ENCODE measurements at regions not wholly inside any gene's neighbourhood (a gene's known extent, or its start where the extent isn't known, plus 50 kb on each side); places are given as distances from the start of the nearest gene placed in this dataset.

DNA sequence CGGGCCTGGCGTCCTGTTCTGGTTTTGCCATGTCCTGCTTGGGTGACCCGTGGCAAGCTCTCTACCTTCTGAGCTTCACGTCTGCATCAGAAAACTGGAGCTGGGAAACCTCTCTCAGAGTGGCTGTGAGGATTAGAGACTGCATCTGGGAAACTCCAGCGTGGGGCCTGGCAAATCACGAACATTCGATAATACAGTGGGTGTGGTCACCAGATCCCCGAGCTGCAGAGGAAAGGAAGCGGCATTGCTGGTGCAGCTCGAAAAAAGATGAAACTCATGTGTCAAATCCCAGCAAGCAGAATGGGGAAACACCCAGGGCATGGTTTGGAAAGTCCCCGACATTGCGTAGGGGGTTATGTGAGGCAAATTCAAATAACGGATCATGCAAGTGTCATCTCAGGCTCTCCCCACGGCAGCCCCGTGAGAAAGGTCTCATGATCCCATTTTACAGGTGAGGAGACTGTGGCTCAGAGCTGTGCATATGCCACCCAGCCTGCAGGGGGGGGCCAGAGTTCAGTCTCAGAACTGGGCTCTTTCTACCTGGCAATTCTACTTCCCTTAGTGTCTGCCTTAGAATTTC is 98.1 kb upstream of the VRK1 start (continued):
- TF ChIP-seq CTBP2 (IDR thresholded peaks at IDR 0.05; ENCODE audit: borderline replicate concordance, insufficient read depth, insufficient read length, low read length) (no peak), HDAC2 (IDR thresholded peaks at IDR 0.05; ENCODE audit: borderline replicate concordance in 1 of 2, low read depth in 2 of 2, low read length in 2 of 2) (peak in 1 of 2 experiments; percentile 45; a peak in 1 of 4 replicates), CEBPB (IDR thresholded peaks at IDR 0.05; ENCODE audit: low read depth, low read length) (no peak), KDM1A (IDR thresholded peaks at IDR 0.05; ENCODE audit: borderline replicate concordance, low read length) (peak; percentile 90), GTF2F1 (IDR thresholded peaks at IDR 0.05; ENCODE audit: borderline replicate concordance, low read depth, low read length) (no peak), FOSL1 (IDR thresholded peaks at IDR 0.05; ENCODE audit: insufficient read depth, low read depth, low read length) (no peak), RBBP5 (IDR thresholded peaks at IDR 0.05; ENCODE audit: borderline replicate concordance, low read depth, low read length) (no peak), SIRT6 (IDR thresholded peaks at IDR 0.05; ENCODE audit: low read length) (no peak), POLR2A (IDR thresholded peaks at IDR 0.05; ENCODE audit: control extremely low read depth in 1 of 2, low read depth in 2 of 2, low read length in 2 of 2) (no peak), KDM4A (IDR thresholded peaks at IDR 0.05; ENCODE audit: low read depth, low read length, severe bottlenecking) (no peak), SP2 (IDR thresholded peaks at IDR 0.05; ENCODE audit: low read length) (no peak), RNF2 (IDR thresholded peaks at IDR 0.05; ENCODE audit: borderline replicate concordance, low read depth, low read length, missing control alignments, poor library complexity, severe bottlenecking) (no peak), RFX5 (IDR thresholded peaks at IDR 0.05; ENCODE audit: borderline replicate concordance, low read depth, low read length) (no peak)
